CD4-positive, alpha-beta T cell treated with Interleukin-17A for 4 hours (primary cell): ENCODE measurements at regions not wholly inside any gene's neighbourhood (a gene's known extent, or its start where the extent isn't known, plus 50 kb on each side); places are given as distances from the start of the nearest gene placed in this dataset.

ENCODE experiments used
- DNase-seq: peaks from one replicate; pipeline ENCODE4 v3.0.0-alpha.2; 2020; ENCODE audit warnings: mixed read lengths

DNA sequence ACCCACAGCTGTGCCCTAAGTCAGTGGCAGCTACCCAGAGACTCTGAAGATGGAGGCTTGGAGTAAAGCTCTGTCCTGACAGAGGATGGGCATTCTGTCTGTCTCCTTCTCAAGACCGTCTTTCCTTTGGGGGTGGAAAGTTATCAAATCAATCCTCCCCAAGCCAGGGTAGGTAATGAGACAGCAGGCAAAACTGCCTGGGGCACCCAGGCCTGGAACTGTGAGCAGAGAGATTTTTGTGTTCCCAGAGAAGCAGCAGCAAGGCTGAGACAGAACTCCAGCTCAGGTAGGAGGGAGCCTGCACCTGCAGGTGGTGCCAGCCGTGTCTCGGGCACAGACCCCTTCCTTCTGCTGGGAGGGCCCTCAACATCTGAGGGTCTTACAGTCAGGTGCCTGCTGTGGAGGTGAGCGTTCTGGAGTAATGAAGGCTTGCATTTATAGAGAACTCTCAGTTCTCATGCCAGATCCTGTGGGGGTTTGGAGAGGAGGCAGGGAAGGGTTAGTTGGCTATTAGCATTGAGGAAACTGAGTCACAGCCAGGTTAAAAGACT lies 95.6 kb downstream of the RIPK4 start:
- DNase-seq = no peak

DNA sequence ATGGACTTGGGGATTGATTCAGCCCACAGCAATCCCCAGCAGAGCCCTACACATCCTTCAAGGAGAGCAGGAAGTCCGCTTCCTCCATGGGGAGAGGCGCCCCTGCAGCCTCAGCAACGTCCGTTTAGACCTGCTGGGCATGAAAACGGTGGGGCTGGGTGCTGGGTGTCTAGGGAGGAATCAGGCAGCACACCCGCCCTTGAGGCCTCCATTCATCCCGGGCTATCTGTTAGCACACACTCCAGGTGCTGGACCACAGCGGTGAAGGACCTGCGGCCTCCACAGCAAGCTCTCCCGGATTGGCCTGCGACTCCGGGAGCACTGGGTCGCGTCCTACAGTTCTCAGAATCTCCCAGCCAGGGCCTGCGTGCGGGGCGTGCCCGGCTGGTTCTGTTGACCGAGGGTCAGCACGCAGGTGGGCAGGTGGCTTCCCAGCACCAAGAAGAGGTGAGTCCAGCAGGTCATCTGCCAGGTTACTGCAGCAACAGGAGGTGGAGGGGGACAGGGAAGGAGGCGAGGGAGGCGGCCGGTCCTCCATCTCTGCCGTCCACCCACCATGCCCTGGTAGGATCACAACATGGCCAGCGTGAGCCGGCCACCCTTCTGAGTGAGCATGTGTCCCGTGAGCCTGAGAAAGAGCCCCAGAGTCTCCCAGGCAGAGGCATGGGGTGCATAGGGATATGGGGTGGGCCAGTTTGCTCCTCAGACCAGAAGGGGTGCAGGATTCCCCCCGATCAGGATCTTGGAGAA lies 96.6 kb downstream of the RIPK4 start:
- DNase-seq = no peak

DNA sequence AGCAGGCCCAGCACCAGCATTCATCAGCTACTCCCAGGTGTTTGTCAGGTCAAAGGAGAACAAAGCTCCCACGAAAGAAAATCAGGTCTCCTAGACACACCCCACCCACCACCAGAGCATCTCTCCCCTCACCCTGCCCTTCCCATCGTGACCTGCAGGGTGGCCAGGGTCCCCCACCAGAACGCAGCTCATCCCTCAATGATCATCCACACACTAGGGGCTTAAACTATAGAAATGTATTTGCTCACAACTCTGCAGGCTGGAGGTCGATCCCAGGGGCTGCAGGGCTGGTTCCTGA lies 97.4 kb downstream of the RIPK4 start:
- no peak for DNase-seq

DNA sequence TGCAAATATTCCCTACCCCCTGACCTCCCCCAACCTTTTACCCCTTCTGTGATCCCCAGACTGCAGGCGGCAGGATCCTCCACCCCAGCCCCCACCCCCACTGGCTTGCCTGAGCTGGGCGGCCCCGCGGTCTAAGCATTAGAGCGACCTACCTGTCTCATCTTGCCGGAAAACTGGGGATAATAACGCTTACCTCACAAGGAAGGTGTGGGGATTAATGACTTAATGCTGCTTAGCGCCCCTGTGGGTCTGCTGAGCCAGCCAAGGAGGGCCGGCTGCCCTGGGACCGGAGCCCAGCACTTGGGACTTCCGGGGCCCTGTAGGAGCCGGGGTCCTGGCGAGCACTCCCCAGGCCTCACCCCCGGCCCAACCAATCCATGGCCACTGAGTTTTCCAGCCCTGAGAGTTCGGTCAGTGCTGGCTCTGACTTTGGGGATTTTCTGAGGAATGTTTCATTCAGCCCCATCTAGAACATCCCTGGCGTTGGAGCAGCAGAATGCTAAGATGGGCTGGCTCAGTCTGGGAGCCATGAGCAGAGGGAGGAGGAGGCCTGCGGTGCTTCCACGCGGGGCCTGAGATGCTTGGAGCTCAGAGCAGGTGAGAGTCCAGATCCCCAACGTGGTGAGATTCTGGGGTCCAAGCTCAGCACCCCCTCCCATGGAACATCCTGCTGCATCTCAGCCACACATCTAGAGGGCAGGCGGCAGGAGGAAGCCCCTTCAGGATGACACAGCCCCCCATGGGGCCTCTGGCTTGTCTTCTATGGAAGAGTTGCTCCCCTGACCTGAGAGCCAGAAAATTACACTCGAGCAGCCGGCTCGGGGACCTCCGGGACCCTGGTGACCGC lies 97.9 kb downstream of the RIPK4 start:
- DNase-seq = no peak

DNA sequence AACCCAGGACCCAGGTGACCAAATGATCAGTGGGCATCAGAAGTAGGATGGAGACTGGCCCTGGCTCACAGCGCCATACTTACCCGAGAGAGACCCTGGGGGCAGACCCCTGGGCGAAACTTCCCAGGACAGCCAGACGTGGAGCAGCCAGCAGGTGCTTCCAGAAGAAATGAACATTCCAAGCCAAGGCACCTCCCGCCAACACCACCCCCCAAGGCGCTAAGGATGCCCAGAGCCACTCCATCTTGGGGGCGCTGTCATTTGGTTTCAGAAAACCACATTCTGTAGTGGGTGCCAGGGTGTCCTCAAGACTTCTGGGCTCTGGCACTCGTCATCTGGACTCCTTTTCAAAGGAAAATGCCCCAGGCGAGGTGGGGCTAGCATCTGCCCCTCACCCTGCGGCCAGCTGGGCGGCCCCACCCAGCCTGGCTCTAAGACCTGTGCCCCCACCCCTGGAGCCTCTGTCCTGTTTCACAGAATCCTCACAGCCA lies 98.8 kb downstream of the RIPK4 start:
- no peak for DNase-seq

DNA sequence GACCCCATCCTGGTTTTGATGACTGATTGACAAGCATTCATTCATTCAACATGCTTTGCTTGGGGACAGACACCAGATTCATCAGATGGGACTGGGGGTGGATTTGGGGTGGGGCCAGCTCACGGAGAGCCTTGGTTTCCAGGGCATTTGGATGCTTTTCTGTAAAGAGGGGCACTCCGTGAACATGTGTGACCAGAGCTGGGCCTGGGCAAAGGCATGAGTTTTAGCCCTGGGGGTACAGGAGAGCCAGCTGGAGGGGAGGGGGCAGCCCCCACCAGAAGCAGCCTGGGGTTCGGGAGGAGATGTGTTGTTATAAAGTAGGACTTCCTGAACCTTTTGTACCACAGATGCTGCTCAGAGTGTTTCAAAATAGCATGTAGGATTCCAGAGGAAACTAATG lies 99.7 kb downstream of the RIPK4 start:
- no peak for DNase-seq

DNA sequence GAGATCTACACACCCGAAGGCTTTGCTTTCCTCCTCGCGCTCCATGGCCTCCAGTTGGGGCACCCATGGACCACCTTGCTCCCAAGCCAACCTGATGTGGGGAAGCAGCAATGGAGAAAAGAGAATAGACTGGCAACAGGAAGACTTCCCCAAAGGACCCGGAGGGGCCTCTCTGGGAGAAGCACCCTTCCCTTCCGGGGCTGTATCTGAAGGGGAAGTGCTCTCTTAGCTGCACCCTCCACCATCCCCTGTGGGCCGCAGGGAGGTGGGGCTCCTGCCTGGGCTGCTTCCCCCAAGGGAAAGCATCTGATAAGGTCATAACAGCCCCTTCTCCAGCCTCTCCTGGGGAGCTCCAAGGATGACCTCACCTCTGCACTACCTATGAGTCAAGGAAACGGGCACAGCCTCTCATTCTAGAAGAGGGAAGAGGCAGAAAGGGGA lies 100.2 kb downstream of the RIPK4 start:
- no peak for DNase-seq

DNA sequence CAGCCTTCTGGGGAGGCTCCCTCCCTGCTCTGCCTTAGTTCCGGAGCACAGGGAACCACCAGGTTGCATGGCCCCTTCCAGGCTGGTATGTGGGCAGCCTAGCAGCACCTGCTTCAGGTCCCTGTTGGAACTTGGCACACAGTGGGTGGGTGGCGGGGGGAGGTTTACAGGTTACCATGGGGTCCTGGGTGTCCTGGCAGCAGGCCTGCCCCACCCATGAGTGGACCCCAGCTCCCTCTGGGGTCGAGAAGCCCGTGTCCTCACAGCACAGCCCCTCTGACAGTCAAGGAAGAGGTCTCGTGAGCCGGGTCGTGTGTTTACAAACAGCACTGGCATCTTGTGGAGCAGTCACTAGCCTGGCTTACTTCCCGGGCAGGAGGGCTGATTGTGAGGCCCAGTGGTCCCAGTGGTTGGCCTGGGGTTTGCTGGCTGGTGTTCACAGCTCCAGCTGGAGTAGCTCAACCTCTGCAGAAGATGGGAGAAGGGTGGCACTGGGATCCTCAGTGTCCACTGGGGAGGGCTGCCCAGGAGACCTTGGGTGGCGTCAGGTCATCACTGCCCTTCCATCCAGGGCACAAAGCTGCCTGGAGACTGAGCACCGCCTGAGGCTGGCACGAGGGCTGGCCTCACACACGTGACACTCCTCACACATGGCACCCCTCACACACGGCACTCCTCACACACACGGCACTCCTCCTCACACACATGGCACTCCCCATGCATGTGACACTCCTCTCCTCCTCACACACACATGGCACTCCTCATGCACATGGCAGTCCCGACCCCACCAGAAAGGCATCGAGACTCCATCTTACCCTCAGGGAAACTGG lies 100.9 kb downstream of the RIPK4 start:
- no peak for DNase-seq

DNA sequence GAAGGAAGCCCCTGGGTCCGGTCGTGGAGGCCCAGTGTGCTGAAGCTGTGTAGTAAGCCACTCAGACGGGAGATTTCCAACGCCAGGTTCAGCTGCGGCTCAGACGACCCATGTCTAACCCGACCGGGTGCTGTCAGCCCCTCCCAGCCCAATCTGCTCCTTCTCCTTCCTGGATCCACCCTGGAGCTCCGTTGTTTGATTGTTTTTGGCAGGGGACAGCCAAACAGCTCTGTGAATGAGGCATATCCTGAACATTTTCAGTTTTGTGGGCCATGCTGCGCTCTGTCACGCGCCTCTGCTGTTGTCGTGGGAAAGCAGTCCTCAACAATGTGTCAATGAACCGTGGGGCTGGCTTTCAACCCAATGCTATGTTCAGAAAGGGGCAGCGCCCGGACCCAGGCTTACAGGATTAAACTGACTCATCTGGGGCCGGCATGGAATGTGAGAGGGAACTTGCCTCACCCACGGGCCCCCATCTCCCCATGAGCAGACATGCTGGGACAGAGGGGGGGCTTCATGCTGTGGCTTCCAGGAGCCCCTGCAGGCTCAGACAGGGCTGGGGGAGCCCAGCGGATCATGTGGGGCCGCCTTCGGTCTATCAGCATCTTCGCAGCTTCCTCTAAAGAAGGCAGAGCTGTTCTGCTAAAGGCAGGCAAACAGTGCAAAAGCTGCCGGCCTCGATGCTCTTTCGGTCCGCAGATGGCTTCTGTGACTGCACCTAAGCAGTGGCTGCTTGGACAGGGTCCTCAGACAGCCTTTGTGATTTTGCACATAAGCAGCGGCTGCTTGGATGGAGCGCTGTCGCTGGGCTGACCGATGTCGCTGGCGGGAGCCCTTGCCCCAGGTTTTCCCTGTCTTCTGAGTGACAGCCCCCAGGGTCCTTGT lies 101.7 kb downstream of the RIPK4 start:
- DNase-seq = no peak

DNA sequence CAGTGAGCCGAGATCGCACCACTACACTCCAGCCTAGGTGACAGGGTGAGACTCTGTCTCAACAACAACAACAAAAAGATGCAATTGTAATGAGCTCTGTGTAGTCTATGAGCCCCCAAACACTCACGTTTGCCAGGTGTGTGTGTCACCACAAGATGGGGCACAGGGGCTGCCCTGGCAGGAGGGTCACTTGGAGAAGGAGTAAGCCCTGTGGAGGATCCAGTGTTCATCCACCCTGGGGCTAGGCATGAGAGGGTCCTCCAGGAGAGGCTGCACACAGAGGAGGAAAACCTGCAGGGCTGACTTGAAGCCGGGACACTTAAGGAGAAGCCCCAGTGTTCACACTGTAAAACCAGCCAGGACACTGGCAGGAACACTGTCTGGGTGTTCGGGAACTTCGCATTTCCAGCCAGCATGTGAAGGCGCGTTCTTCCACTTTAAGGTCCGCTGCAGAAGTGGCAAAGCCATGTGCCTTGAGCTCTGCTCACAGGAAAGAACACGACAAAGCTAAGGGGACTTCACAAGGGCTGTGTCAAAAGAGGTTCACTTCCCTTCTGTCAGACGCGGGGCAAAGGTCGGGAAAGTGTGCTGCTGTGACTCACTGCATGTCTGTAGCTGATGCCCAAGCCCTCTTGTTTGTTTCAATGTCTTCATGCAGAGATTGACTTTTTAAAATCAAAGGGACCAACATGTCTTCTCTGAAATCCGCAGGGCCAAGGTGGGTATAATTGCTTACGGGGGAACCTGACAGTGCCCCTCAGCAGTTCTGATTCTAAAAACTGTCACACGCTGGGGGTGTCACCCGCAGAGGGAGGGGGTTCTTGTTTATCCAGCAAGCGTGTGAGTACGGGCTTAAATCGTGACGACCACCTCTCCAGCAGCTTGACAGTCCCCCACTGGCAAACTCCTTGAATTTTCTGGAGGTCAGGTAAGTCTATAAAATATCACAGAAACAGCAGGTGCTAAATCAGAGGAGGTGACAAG lies 102.8 kb downstream of the RIPK4 start:
- no peak for DNase-seq

DNA sequence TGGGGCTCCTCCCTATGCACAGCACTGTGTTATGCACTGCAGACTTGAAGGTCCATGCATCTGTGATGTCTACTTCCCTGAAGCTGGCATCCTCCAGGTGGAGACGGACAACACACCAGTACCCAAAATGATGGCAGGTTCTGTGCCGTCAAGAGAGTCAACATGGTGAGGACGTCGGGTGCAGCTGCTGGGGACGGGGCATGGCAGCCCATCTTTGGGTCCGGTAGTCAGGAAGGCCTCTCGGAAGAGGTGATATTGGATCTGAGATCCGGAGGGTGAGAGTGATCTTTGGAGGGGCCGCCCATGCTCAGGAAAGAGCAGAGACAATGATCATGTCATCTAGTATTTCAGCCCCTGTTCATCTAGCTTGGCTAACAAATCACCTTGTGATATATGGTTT lies 104.1 kb downstream of the RIPK4 start:
- DNase-seq = no peak

DNA sequence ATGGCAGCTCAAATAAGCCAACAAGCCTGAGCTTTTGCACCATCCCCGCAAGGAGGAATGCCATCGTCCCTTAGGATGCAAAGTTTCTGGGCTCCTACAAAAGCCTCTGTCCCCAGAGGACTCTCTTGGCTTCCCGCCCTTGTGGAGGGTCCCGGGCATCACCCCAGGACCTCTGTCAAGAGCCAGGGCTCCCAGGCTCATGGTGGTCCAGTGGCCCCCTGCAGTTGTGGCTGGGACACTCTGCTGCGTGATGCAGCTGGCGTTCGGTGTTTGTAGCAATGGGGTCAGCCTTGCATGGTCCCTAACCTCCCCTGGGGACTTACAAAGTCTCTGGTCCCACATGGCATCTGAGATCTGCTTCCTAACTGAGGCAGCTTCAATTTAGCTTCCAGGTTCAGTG lies 104.7 kb downstream of the RIPK4 start:
- no peak for DNase-seq

DNA sequence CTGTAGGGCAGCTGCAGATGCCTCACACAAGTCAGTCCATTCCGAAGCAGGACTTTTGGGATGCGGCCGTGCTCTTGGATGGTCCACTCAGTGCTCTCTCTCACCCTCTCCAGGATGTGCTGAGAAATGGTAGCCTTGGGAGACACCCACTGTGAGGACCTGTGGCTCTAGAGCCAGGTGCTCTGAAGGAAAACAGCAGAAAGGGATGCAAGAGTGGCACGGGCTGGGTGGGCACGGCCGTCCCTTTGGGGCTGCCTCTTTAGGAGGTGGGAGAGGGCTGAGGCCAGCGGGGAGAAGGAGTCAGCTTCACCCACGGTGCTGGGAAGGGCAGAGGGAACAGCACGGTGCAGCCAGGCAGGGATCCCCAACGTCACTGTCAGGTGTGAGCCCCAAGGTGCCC lies 106.1 kb downstream of the RIPK4 start:
- no peak for DNase-seq

DNA sequence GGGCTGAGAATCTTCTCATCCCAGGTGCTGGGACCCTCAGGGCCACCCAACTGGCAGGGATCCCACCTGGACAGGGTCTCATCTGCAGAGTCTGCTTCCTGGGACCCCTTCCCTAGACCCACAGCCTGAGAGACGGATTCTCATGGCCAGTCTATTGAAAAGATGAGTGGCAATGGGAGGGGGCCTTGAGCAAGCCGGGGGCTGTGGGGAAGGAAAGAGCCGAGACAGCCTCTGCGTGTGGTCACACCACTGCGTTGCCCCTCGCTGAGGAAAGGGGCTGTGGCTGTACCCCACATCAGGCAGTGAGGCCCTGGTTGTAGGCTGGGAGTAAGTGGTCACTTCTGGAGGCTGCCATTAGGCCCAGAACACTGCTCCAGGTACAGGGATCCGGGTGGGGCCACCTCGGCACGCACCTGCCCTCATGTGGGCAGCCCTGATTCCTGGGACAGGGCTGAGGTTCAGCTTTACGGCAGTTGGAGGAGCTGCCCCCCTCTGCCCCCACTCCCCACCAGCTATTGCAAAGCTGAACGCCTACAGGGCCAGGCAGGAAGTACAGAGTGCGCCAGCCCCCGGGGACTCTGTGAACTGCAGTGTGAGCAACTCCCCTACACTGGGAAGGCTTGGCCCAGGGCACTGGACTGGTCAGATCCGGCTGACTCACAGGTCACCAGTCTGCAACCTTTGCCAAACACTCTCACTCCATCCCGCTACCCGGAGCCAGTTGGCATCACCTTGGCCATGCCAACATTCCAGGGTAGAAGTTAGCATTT lies 106.9 kb downstream of the RIPK4 start:
- DNase-seq = no peak

DNA sequence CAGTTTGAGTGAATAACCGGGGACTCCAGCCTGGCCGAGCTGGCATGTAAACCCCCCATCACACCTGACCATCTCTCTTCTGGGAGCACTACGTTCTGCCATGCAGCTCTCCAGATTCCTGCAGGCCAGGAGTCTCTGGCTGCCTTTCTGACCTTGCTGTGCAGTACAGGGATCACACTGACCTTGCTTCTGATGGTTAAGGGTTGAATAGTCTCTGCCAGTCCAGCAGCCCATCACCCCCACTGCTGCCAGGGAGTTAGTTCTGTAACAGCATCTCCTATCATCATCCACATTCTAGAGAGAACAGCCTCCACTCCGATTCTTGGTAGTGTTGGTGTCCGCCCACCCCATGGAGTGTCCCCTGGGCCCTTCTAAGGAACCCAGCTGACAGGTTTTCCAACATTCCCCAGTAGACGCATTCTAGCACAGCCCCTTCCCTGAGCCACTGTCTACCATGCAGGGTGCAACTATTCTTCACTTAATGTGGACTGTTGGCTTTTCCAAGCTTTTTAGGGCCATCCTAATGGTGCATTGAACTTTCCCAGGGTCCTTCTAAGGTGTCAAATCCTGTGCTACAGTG lies 109.8 kb downstream of the RIPK4 start:
- no peak for DNase-seq

DNA sequence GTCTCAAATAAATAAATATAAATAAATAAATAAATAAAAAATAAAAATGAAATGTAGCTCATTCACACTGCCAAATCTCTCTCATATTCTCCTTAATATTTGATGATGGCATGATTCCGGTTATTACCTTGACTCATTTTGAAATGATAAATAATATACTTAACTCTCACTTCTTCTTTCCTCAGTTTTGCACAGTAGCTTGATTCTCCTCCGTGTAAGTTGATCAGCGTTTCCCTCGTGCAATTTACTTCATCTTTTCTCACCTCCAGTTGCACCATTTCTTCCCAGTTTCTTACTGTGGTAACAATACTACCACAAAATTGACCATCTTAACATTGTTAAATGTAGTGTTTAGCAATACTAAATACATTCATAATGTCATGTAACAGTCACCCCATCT lies 111.6 kb downstream of the RIPK4 start:
- DNase-seq = no peak

DNA sequence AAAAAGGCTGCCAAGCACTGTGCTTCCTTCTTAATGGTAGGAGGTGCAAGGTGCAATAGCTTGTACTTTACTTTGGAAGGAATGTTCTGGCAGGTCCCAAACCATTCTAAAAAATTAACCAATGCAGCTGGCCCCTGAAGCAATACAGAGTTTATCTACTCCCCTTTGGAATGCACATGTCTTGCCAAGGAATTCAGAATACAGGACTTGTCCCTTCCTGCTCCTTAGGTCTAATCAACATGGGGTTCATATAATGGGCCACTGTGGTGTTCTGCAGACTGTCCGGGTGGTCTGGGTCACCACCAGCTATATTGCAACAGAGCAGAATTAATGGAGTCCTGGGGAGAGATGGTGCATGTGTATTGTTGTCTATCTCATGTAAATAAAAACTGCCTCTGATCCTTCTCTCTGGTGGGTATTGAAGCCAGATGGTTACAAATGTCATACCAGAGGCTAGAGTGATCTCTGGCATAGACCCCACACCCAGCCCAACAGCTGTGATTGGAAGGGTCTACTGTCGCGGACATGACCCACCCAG lies 112.8 kb downstream of the RIPK4 start:
- no peak for DNase-seq

DNA sequence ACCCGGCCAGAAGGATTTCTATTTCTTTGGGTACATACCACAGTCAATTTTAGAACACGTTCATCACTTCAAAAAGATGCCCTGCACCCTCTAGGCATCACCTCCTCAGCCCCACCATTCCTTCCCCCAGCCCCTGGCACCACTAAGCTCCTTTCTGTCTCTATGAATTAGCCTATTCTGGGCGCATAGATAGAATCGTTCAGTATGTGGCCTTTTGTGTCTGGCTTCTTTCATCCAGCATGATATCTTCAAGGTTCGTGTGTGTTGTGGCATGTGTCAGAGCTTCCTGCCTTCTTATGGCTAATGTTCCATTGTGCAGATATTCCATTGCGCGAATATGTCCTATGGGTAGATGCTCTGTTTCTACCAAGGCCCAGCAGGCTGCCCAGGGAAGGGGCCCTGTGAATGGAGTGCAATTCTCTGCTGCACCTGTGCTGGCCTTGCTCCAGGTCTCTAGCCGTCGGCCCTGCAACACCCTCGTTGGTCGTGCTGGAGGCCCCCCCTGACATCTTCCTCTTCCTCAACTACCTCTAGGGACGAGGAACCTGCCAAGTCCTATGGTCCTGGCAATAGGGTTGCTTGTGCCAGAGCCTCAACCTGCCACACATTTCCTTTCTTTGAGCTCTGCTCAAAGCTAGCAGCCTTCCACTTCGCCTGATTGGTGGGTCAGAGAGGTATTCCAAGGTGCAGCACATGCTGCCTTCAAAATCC lies 113.5 kb downstream of the RIPK4 start:
- DNase-seq = no peak

DNA sequence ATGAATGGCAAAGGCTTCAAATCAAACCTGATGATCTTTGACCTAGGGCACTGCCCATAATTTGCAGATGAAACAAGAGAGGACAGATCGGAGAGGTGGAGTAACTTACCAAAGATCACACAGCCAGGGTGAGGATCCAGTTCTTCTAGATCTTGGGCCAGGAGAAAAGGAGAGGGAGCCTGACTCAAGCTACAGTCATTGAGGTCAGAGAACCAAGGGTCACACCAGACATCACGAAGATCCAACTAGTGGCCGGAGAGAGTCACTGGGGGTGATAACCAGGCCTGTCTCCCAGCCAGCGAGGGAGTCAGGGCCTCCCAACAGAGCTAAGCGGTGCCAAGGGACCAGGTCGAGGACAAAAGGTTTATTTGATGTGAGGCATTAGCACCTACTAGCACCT lies 115.0 kb downstream of the RIPK4 start:
- no peak for DNase-seq
